Choroid plexus epithelial cell (primary cell): ENCODE measurements at regions not wholly inside any gene's neighbourhood (a gene's known extent, or its start where the extent isn't known, plus 50 kb on each side); places are given as distances from the start of the nearest gene placed in this dataset.
"Not testable (repeated sequence)": the region's sequence is repeated elsewhere in the genome, so short reads cannot be mapped to it uniquely, and the experiment has no call there.

Experiments used
- DNase-seq: peaks from one replicate; pipeline ENCODE4 v3.0.0-alpha.2; 2010; ENCODE audit warnings: low read depth
- H3K4me3 ChIP-seq: 2 replicates; pipeline ENCODE4 v1.5.1; 2011; ENCODE audit warnings: low read depth, mild to moderate bottlenecking, control low read depth, low read length, moderate library complexity
- TF ChIP-seq, protein P1 (sequence below): conservative IDR thresholded peaks from 2 replicates; pipeline ENCODE4 v1.5.1; 2011; ENCODE audit warnings: low read depth, mild to moderate bottlenecking, control low read depth, inconsistent platforms, low read length, moderate library complexity

DNA sequence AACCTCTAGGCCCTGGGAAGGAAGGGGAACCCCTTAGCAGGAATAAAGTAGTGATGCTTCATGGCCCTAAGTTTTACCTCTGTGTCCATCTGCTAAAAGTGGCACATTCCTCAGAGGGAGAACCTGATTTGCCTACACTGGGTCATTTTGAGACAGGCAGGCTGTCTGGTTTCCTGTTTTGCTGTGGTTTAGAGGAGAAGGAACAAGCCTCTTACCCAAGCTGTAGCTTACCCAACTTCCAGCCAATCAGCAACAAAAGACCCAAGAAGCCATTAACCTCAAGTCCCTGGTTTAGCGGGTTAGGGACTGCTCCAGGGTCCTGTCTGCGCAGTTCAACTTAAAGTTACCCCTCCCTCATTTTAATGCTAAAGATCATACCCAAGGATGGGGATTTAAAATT, 411.0 kb downstream of the MAT2B start:
- peak; percentile 87 for DNase-seq
- TF ChIP-seq, protein P1, sequence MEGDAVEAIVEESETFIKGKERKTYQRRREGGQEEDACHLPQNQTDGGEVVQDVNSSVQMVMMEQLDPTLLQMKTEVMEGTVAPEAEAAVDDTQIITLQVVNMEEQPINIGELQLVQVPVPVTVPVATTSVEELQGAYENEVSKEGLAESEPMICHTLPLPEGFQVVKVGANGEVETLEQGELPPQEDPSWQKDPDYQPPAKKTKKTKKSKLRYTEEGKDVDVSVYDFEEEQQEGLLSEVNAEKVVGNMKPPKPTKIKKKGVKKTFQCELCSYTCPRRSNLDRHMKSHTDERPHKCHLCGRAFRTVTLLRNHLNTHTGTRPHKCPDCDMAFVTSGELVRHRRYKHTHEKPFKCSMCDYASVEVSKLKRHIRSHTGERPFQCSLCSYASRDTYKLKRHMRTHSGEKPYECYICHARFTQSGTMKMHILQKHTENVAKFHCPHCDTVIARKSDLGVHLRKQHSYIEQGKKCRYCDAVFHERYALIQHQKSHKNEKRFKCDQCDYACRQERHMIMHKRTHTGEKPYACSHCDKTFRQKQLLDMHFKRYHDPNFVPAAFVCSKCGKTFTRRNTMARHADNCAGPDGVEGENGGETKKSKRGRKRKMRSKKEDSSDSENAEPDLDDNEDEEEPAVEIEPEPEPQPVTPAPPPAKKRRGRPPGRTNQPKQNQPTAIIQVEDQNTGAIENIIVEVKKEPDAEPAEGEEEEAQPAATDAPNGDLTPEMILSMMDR: no peak
- H3K4me3 ChIP-seq: no peak overlapping the region

DNA sequence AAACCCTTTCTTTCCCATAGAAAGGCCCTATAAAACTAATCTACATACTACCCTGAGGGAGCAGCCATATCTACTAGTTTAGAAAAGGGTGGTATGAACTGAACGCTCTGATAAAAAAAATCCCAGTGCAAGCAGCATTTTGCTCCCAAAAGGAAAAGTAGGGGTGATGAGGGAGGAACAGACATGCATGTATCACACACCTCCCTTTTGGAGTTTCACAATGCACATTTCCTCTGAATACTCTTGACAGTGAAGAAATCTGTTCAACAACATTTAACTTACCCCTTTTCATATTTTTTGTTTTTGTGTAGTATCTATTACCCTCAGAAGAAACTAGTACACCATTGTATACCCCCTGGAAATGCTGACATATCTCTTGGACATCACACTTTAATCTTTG, 411.4 kb downstream of the MAT2B start:
- H3K4me3 ChIP-seq: no peak overlapping the region
- TF ChIP-seq, protein P1: no peak
- peak; percentile 17 for DNase-seq

DNA sequence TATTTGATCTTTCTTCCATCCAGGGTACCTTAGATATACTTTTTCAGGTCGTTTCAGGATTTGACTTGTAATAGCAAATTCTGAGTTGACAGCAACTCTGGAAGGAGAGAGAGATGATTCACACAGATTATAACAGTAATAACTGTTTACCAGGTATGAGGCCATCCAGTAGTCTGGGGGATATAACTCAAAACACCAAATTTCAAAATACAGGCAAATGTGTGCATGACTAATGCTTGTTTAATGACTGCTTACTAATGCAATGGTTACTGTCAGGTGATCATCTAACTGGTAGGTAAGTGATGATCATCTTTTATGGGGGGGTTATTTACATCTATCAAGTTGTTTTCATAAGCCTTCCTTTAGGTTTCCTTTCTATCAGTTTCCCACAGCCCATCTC, 412.3 kb downstream of the MAT2B start:
- TF ChIP-seq, protein P1: no peak
- peak; percentile 19 for DNase-seq
- H3K4me3 ChIP-seq: no peak overlapping the region

DNA sequence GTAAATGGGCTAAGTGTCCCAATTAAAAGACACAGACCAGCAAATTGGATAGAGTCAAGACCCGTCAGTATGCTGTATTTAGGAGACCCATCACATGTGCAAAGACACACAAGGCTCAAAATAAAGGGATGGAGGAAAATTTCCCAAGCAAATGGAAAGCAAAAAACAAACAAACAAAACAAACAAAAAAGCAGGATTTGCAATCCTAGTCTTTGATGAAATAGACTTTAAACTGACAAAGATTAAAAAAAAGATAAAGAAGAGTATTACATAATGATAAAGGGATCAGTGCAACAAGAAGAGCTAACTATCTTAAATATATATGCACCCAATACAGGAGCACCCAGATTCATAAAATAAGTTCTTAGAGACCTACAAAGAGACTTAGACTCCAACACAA, 429.6 kb downstream of the MAT2B start:
- not testable (repeated sequence) for DNase-seq, H3K4me3 ChIP-seq

DNA sequence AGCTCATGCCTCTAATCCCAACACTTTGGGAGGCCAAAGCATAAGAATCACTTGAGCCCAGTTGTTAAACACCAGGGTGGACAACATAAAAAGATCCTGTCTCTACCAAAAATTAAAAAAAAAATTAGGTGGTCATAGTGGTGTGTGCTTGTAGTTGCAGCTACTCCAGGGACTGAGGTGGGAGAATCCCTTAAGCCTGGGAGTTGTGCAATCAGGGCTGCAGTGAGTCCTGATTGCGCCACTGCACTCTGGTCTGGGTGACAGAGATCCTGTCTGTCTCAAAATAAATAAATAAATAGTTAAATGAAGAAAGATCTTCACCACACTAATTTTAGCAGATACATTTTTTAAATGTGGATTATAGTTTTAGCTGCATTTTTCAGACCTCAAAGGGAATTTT, 433.2 kb downstream of the MAT2B start:
- peak; percentile 52 for DNase-seq
- no peak overlapping the region for H3K4me3 ChIP-seq
- TF ChIP-seq, protein P1: no peak

DNA sequence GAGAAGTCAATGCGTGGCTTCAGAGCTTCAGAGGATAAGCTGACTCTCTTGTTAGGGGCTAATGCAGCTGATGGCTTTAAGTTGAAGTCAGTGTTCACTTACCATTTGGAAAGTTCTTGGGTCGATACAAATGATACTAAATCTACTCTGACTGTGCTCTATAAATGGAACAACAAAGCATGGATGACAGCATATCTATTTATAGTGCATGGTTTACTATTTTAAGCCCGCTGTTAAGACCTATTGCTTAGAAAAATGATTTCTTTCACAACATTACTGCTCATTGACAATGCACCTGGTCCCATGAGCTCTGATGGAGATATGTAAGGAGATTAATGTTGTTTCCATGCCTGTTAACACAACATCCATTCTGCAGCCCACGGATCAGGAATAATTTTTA, 435.7 kb downstream of the MAT2B start:
- H3K4me3 ChIP-seq: no peak overlapping the region
- DNase-seq: no peak
- TF ChIP-seq, protein P1: no peak

DNA sequence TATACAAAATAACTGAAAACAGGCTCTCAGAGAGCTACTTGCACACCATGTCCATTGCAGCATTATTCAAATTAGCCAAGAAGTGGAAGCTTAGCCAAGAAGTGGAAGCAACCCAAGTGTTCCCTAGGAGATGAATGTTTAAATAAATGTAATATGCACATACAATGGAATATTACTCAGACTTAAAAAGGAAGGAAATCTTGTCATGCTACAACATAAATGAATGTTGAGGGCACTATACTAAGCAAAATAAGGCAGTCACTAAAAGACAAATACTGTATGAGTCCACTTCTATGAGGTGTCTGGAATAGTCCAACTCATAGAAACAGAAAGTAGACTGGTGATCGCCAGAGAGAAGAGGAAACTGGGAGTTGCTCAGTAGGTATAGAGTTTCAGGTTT, 438.1 kb downstream of the MAT2B start:
- TF ChIP-seq, protein P1: no peak
- no peak for DNase-seq

DNA sequence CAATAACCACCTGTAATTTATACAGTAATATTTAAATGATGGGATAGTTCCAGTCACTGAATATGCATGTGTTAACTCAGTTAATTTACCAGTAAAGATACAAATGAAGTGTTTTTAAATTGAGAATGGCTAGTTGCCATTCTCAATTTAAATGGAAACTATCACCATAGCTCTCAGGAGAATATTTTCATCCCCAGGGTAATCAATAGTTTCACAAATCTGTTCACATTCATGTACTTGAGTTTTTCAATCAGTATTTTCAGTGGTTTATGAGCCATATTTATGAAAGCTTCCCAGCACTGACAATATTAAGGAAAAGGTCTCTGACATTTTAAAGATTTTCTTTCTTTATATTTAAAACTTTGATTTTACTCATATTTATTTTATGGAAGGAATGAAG, 439.3 kb downstream of the MAT2B start:
- no peak for DNase-seq
- TF ChIP-seq, protein P1: no peak
- no peak overlapping the region for H3K4me3 ChIP-seq

More for the DNA sequence above, 438.1 kb downstream of the MAT2B start:
- H3K4me3 ChIP-seq: no peak overlapping the region
